ENCODE measurements at regions not wholly inside any gene's neighbourhood (a gene's known extent, or its start where the extent isn't known, plus 50 kb on each side); places are given as distances from the start of the nearest gene placed in this dataset.

DNA sequence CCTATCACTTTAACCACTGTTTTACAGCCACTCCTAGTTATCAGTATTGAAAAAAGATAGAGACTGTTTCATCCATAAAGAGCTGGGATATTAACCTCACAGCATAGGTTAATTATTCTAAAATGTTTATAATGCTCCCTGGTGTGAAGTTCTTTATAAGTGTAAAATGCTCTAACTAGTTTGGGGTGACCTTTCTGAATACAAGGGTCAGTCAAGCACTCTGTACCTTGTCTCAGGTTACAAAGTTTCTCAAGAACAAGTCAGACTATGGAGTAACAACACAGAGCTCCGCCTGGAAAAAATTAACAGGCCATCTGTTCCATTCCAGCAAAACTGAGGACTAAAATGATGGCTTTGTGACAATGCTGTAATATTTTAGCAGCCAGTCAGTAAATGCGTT lies 107.4 kb downstream of the NOL4 start (continued):
- TF ChIP-seq, protein P1, sequence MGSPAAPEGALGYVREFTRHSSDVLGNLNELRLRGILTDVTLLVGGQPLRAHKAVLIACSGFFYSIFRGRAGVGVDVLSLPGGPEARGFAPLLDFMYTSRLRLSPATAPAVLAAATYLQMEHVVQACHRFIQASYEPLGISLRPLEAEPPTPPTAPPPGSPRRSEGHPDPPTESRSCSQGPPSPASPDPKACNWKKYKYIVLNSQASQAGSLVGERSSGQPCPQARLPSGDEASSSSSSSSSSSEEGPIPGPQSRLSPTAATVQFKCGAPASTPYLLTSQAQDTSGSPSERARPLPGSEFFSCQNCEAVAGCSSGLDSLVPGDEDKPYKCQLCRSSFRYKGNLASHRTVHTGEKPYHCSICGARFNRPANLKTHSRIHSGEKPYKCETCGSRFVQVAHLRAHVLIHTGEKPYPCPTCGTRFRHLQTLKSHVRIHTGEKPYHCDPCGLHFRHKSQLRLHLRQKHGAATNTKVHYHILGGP (tag by site-specific recombination; IDR thresholded peaks at IDR 0.05): peak; percentile 70
- TF ChIP-seq, protein P2, sequence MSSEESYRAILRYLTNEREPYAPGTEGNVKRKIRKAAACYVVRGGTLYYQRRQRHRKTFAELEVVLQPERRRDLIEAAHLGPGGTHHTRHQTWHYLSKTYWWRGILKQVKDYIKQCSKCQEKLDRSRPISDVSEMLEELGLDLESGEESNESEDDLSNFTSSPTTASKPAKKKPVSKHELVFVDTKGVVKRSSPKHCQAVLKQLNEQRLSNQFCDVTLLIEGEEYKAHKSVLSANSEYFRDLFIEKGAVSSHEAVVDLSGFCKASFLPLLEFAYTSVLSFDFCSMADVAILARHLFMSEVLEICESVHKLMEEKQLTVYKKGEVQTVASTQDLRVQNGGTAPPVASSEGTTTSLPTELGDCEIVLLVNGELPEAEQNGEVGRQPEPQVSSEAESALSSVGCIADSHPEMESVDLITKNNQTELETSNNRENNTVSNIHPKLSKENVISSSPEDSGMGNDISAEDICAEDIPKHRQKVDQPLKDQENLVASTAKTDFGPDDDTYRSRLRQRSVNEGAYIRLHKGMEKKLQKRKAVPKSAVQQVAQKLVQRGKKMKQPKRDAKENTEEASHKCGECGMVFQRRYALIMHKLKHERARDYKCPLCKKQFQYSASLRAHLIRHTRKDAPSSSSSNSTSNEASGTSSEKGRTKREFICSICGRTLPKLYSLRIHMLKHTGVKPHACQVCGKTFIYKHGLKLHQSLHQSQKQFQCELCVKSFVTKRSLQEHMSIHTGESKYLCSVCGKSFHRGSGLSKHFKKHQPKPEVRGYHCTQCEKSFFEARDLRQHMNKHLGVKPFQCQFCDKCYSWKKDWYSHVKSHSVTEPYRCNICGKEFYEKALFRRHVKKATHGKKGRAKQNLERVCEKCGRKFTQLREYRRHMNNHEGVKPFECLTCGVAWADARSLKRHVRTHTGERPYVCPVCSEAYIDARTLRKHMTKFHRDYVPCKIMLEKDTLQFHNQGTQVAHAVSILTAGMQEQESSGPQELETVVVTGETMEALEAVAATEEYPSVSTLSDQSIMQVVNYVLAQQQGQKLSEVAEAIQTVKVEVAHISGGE (tag by site-specific recombination; conservative IDR thresholded peaks at IDR 0.05; ENCODE audit: low read depth): 0 out of 2 replicates have a peak, but pooled peaks have one; percentile 18
- TF ChIP-seq ZNF560 (tag by site-specific recombination; IDR thresholded peaks at IDR 0.05; ENCODE audit: borderline replicate concordance) (no peak), ZNF747 (tag by site-specific recombination; IDR thresholded peaks at IDR 0.05) (no peak), ZNF621 (tag by site-specific recombination; IDR thresholded peaks at IDR 0.05) (no peak), WT1 (tag by site-specific recombination; IDR thresholded peaks at IDR 0.05) (peak; percentile 90), ZNF76 (tag by site-specific recombination; IDR thresholded peaks at IDR 0.05; ENCODE audit: borderline replicate concordance, low read depth) (no peak), ZNF394 (tag by site-specific recombination; IDR thresholded peaks at IDR 0.05; ENCODE audit: borderline replicate concordance) (0 out of 2 replicates have a peak, but pooled peaks have one; percentile 19), OVOL3 (tag by site-specific recombination; IDR thresholded peaks at IDR 0.05) (peak; percentile 93), ZFHX2 (tag by site-specific recombination; conservative IDR thresholded peaks at IDR 0.05) (no peak), ZNF626 (tag by site-specific recombination; IDR thresholded peaks at IDR 0.05) (peak; percentile 47; the same call in 1 of the 2 replicates), ZNF664 (tag by site-specific recombination; IDR thresholded peaks at IDR 0.05) (peak; percentile 23; the same call in 1 of the 2 replicates), ZNF561 (tag by site-specific recombination; IDR thresholded peaks at IDR 0.05; ENCODE audit: borderline replicate concordance) (peak; percentile 28; the same call in 1 of the 2 replicates), ZBTB8A (tag by site-specific recombination; IDR thresholded peaks at IDR 0.05) (0 out of 2 replicates have a peak, but pooled peaks have one; percentile 17), FEZF1 (tag by site-specific recombination; IDR thresholded peaks at IDR 0.05) (peak; percentile 97), GLI2 (tag by site-specific recombination; IDR thresholded peaks at IDR 0.05; ENCODE audit: borderline replicate concordance, low read depth) (peak; percentile 65; the same call in 1 of the 2 replicates)
- TF ChIP-seq, protein P3, sequence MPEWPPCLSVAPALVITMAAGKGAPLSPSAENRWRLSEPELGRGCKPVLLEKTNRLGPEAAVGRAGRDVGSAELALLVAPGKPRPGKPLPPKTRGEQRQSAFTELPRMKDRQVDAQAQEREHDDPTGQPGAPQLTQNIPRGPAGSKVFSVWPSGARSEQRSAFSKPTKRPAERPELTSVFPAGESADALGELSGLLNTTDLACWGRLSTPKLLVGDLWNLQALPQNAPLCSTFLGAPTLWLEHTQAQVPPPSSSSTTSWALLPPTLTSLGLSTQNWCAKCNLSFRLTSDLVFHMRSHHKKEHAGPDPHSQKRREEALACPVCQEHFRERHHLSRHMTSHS (tag by site-specific recombination; IDR thresholded peaks at IDR 0.05): peak; percentile 22; the same call in 1 of the 2 replicates
- TF ChIP-seq, protein P4, sequence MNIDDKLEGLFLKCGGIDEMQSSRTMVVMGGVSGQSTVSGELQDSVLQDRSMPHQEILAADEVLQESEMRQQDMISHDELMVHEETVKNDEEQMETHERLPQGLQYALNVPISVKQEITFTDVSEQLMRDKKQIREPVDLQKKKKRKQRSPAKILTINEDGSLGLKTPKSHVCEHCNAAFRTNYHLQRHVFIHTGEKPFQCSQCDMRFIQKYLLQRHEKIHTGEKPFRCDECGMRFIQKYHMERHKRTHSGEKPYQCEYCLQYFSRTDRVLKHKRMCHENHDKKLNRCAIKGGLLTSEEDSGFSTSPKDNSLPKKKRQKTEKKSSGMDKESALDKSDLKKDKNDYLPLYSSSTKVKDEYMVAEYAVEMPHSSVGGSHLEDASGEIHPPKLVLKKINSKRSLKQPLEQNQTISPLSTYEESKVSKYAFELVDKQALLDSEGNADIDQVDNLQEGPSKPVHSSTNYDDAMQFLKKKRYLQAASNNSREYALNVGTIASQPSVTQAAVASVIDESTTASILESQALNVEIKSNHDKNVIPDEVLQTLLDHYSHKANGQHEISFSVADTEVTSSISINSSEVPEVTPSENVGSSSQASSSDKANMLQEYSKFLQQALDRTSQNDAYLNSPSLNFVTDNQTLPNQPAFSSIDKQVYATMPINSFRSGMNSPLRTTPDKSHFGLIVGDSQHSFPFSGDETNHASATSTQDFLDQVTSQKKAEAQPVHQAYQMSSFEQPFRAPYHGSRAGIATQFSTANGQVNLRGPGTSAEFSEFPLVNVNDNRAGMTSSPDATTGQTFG (tag by site-specific recombination; IDR thresholded peaks at IDR 0.05; ENCODE audit: borderline replicate concordance): no peak
- TF ChIP-seq, protein P5, sequence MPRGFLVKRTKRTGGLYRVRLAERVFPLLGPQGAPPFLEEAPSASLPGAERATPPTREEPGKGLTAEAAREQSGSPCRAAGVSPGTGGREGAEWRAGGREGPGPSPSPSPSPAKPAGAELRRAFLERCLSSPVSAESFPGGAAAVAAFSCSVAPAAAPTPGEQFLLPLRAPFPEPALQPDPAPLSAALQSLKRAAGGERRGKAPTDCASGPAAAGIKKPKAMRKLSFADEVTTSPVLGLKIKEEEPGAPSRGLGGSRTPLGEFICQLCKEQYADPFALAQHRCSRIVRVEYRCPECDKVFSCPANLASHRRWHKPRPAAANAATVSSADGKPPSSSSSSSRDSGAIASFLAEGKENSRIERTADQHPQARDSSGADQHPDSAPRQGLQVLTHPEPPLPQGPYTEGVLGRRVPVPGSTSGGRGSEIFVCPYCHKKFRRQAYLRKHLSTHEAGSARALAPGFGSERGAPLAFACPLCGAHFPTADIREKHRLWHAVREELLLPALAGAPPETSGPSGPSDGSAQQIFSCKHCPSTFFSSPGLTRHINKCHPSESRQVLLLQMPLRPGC (tag by site-specific recombination; IDR thresholded peaks at IDR 0.05): 0 out of 2 replicates have a peak, but pooled peaks have one; percentile 23
- TF ChIP-seq, protein P6, sequence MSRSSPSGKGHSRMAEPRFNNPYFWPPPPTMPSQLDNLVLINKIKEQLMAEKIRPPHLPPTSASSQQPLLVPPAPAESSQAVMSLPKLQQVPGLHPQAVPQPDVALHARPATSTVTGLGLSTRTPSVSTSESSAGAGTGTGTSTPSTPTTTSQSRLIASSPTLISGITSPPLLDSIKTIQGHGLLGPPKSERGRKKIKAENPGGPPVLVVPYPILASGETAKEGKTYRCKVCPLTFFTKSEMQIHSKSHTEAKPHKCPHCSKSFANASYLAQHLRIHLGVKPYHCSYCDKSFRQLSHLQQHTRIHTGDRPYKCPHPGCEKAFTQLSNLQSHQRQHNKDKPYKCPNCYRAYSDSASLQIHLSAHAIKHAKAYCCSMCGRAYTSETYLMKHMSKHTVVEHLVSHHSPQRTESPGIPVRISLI (tag by site-specific recombination; IDR thresholded peaks at IDR 0.05): peak; percentile 62; the same call in 1 of the 2 replicates
- TF ChIP-seq, protein P7, sequence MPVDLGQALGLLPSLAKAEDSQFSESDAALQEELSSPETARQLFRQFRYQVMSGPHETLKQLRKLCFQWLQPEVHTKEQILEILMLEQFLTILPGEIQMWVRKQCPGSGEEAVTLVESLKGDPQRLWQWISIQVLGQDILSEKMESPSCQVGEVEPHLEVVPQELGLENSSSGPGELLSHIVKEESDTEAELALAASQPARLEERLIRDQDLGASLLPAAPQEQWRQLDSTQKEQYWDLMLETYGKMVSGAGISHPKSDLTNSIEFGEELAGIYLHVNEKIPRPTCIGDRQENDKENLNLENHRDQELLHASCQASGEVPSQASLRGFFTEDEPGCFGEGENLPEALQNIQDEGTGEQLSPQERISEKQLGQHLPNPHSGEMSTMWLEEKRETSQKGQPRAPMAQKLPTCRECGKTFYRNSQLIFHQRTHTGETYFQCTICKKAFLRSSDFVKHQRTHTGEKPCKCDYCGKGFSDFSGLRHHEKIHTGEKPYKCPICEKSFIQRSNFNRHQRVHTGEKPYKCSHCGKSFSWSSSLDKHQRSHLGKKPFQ (tag by site-specific recombination; IDR thresholded peaks at IDR 0.05): peak; percentile 92
- TF ChIP-seq, protein P8, sequence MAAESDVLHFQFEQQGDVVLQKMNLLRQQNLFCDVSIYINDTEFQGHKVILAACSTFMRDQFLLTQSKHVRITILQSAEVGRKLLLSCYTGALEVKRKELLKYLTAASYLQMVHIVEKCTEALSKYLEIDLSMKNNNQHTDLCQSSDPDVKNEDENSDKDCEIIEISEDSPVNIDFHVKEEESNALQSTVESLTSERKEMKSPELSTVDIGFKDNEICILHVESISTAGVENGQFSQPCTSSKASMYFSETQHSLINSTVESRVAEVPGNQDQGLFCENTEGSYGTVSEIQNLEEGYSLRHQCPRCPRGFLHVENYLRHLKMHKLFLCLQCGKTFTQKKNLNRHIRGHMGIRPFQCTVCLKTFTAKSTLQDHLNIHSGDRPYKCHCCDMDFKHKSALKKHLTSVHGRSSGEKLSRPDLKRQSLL (tag by site-specific recombination; IDR thresholded peaks at IDR 0.05): peak; percentile 8; the same call in 1 of the 2 replicates
- TF ChIP-seq, protein P9, sequence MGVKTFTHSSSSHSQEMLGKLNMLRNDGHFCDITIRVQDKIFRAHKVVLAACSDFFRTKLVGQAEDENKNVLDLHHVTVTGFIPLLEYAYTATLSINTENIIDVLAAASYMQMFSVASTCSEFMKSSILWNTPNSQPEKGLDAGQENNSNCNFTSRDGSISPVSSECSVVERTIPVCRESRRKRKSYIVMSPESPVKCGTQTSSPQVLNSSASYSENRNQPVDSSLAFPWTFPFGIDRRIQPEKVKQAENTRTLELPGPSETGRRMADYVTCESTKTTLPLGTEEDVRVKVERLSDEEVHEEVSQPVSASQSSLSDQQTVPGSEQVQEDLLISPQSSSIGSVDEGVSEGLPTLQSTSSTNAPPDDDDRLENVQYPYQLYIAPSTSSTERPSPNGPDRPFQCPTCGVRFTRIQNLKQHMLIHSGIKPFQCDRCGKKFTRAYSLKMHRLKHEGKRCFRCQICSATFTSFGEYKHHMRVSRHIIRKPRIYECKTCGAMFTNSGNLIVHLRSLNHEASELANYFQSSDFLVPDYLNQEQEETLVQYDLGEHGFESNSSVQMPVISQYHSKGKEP (tag by site-specific recombination; IDR thresholded peaks at IDR 0.05): peak; percentile 23; the same call in 1 of the 2 replicates

Data from HEK293 (cell line).